Esophagus (tissue), 2 donors: ENCODE measurements at regions not wholly inside any gene's neighbourhood (a gene's known extent, or its start where the extent isn't known, plus 50 kb on each side); places are given as distances from the start of the nearest gene placed in this dataset.

Experiments used
- H3K27ac ChIP-seq, 2 donors: one replicate each; pipeline ENCODE4 v1.5.1; 2013; ENCODE audit warnings: low read depth in 2 of 2, mild to moderate bottlenecking in 2 of 2, inconsistent platforms in 1 of 2, low read length in 1 of 2, moderate library complexity in 1 of 2
- H3K27me3 ChIP-seq, 2 donors: one replicate each; pipeline ENCODE4 v1.6.1; 2013; ENCODE audit warnings: low read length in 2 of 2, control low read depth in 1 of 2, mild to moderate bottlenecking in 1 of 2; ENCODE audit not compliant: insufficient read depth in 2 of 2, control insufficient read depth in 1 of 2
- H3K36me3 ChIP-seq, 2 donors: one replicate each; pipeline ENCODE4 v1.6.1; 2013; ENCODE audit warnings: low read length in 1 of 2; ENCODE audit not compliant: control insufficient read depth in 2 of 2, insufficient read depth in 2 of 2
- H3K4me1 ChIP-seq, 2 donors: one replicate each; pipeline ENCODE4 v1.6.1; 2013; ENCODE audit warnings: low read length in 1 of 2; ENCODE audit not compliant: control insufficient read depth in 2 of 2, insufficient read depth in 2 of 2
- H3K4me3 ChIP-seq, 2 donors: one replicate each; pipeline ENCODE4 v1.5.1; 2013; ENCODE audit warnings: low read length in 2 of 2, mild to moderate bottlenecking in 2 of 2, low read depth in 1 of 2, moderate library complexity in 1 of 2
- H3K9me3 ChIP-seq, 2 donors: one replicate each; pipeline ENCODE4 v1.6.1; 2013; ENCODE audit warnings: mild to moderate bottlenecking in 2 of 2, low read depth in 1 of 2, low read length in 1 of 2, moderate library complexity in 1 of 2; ENCODE audit not compliant: control insufficient read depth in 2 of 2, insufficient read depth in 1 of 2
- WGBS, 2 donors: extraction: QIAGEN DNeasy Blood & Tissue Kit; methylation state at CpG; one replicate each; pipeline ENCODE4 v1.1.7; 2013; 5-methylcytosine and 5-hydroxymethylcytosine counted together
- donor health status: healthy with polysubstance abuse.
- donor health status: Bipolar disorder and iron deficiency.

DNA sequence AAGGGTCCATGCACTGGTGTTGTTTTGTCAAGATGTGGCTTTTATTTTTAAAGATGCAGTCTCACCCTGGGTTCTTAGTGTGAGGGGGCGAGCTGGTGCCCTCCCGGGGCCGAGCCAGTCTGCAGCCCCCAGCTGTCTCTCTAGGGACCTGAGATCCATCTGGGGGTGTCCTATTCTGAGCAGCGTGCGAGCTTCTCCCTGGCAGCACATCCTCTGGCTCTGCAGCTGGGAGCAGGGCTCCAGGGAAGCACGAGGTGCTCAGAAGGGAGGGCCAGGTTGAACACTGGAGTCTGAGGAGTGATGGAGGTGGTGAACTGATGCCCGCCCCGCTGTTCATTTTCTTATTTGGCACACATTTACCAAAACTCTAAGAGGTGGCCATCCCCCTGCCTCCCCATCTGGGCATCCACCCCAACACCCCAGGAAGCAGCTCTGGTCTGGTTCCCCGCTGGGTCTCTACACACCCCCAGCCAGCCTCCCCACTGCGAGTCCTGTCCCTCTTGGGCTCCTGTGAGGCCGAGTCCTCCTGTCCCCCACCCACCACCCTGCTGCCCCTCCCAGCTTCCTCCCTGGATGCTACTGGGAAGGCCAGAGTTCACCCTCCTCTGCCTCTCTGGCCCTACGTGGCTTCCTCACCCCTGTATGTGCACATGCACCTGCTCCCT is 956.4 kb downstream of the BRD1 start:
- Histone ChIP-seq H3K27ac (no peak overlapping the region), H3K4me1 (no peaks in the 10 kb centered on the region), H3K27me3 (no peaks in the 10 kb centered on the region), H3K9me3 (peaks cover 0 to 4% of the 10 kb centered on the region in 2 donors), H3K4me3 (no peak overlapping the region), H3K36me3 (no peaks in the 10 kb centered on the region)
- WGBS, 2 donors: 77 to 79% methylated on average over 12 of the region's 12 CpGs

DNA sequence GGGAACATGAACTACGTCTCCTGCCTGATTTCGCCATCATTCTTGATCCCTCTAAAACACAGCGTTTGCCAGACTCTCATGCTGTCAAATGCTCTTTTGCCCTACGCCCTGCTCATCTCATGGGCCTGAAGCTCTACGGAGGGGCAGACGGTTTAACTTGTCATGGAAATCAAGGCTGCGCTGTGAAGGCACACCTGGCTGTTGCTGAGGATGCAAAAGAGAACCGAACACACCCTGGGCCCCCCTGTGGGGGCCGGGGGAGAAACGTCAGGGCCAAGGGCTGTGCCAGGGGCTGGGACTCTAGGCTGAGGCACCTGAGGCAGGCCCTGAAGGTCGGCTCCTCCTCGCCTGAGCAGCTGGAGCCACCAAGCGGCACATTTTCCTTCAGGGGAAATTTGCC is 957.2 kb downstream of the BRD1 start:
- no peaks in the 10 kb centered on the region for H3K4me1 ChIP-seq
- no peaks in the 10 kb centered on the region for H3K27me3 ChIP-seq
- no peak overlapping the region for H3K4me3 ChIP-seq
- no peak overlapping the region for H3K27ac ChIP-seq
- peaks cover 0 to 4% of the 10 kb centered on the region in 2 donors for H3K9me3 ChIP-seq
- no peaks in the 10 kb centered on the region for H3K36me3 ChIP-seq
- WGBS, 2 donors: 78 to 80% methylated on average over 13 of the region's 13 CpGs

DNA sequence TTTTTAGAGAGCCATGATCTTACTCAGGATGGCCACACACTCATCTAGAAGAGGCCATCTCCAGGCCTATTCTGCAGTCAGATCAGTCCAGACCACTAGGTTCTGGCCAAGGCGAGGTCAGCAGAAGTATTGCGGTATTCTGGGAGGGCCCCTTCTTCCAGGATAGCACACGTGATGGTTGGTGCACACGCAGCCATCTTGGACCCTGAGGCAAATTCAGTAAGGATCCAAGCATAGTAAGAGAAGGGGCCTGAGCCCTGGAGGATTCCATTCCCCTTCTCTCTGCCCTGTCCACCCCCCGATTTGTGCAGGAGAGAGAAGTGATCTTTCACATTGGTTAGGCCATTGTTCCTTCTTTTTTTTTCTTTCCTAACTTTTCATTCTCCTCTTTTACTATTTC is 957.9 kb downstream of the BRD1 start:
- no peaks in the 10 kb centered on the region for H3K4me1 ChIP-seq
- H3K27me3 ChIP-seq: no peaks in the 10 kb centered on the region
- H3K9me3 ChIP-seq: peaks cover 0 to 4% of the 10 kb centered on the region in 2 donors
- 85 to 88% methylated on average over 5 of the region's 5 CpGs for WGBS, 2 donors
- no peak overlapping the region for H3K4me3 ChIP-seq
- no peaks in the 10 kb centered on the region for H3K36me3 ChIP-seq
- no peak overlapping the region for H3K27ac ChIP-seq

DNA sequence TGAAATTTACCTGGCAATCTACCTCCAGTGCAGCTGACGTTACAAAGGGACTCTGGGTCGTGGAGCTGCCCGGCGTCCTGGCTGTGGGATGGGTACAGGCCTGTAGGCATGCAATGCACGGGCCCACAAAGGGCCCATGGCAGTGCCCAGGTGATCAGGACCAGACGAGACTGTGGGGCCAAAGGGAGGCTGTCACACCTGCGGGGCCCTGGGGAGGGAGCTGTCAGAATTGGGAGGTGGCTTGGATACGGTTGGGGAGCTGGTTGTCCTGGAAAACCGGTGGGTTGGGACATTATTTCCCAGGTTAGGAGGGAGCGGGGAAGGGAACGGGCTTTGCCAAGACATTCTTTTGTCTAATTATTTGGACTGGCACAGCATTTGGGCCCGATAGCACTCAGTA is 958.5 kb downstream of the BRD1 start:
- Histone ChIP-seq H3K27me3 (no peaks in the 10 kb centered on the region), H3K36me3 (no peaks in the 10 kb centered on the region), H3K9me3 (peaks cover 0 to 4% of the 10 kb centered on the region in 2 donors), H3K4me3 (no peak overlapping the region), H3K27ac (no peak overlapping the region), H3K4me1 (no peaks in the 10 kb centered on the region)
- 64 to 73% methylated on average over 12 of the region's 12 CpGs for WGBS, 2 donors

DNA sequence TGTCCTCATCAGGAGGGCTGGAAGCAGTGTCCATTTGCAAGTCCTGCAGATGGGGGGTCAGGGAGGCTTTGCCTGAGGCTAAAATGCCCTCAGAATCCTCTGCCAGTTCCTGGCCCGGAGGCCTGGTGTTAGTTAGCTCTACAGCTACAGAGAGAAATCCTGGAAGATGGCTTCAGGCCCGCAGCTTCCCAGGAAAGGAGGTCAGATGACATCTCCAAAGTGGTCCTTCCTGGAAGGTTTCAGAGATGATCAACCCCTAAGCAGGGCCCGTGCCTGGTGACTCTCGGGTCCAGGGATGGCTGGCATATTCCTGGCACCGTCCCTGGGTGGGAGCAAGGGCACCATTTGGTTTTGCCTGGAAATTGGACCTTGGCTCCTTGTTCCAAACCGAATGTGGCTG is 959.1 kb downstream of the BRD1 start:
- Histone ChIP-seq H3K36me3 (no peaks in the 10 kb centered on the region), H3K4me3 (no peak overlapping the region), H3K27me3 (no peaks in the 10 kb centered on the region), H3K4me1 (no peaks in the 10 kb centered on the region), H3K9me3 (peaks cover 0 to 4% of the 10 kb centered on the region in 2 donors), H3K27ac (no peak overlapping the region)
- 55 to 66% methylated on average over 6 of the region's 6 CpGs for WGBS, 2 donors

DNA sequence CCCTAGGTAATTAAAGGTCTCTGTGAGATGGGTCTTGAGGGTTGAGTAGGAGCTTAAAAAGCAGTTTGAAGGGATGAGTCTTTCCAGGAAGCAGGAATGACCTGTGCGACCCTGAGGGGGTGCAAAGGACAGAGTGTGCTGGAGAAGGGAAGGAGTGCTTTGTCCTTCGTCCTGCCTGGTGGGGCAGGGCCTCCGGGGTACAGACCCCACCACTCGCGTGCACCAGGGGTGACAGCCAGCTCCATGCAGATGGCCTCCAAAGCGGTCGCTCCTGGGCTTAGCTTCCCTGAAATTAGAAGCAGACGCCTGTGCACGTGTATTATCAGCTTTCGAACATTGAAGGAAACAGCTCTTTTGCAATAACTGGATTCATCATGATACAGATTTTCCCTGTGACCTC is 959.8 kb downstream of the BRD1 start:
- H3K9me3 ChIP-seq: peaks cover 0 to 4% of the 10 kb centered on the region in 2 donors

DNA sequence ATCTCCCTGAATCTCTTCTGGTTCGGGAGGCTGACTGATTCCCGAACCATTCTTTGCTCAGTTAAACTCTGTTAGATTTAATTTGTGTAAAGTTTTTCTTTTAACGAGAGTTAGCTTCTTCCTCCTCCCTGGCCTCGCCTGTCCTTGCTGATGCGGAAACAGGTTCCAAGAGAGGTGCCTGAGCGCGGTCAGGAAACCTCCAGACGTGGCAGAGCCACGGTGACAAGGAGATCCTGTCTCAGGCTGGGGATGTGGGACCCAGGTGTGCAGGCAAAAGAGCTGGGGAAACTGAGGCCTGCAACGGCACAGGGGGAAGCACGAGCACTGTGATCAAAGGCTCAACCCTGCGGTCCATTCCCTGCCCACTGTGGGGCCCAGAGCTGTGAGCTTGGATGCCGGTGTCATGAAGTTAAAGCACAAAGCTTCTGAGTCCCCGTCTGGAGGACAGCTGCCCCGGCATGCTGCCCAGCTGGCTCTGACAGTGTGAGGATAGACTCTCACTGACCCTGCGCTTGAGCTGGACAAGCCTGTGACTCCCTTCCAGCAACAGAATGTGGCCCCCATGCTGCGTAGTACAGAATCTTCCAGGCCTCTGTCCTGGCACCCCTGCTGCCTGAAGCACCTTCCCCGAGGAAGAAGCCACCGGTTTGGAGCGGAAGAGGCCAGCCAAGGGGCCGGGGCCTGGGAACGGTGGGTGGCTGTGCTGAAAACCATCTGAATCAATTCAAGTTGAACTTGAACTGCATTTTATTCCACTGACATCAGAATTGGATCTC is 960.6 kb downstream of the BRD1 start:
- 70 to 73% methylated on average over 22 of the region's 22 CpGs for WGBS, 2 donors
- Histone ChIP-seq H3K4me3 (no peak overlapping the region), H3K9me3 (peaks cover 0 to 4% of the 10 kb centered on the region in 2 donors), H3K4me1 (no peaks in the 10 kb centered on the region), H3K27ac (no peak overlapping the region), H3K36me3 (no peaks in the 10 kb centered on the region), H3K27me3 (no peaks in the 10 kb centered on the region)

More for the DNA sequence above, 959.8 kb downstream of the BRD1 start:
- Histone ChIP-seq H3K4me3 (no peak overlapping the region), H3K36me3 (no peaks in the 10 kb centered on the region), H3K27ac (no peak overlapping the region), H3K4me1 (no peaks in the 10 kb centered on the region), H3K27me3 (no peaks in the 10 kb centered on the region)
- WGBS, 2 donors: 62 to 65% methylated on average over 10 of the region's 10 CpGs

DNA sequence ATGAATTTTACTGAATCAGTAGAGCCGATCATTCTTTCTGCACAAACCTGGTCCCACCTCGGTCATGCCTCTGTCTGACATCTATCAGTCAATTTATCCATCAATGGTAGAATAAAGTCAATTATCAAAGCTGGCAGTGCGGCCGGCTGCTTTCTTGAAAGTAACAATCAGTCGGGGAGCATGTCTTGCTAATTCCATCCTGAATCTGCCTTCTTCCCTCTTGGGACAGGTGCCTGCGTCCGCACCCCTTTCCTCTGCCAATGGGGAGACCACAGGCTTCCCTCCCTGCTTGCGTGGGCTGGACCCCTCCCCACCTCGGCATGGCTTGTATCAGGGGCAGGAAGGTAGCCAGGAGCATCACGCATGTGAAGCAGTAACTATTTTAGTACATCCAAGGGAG is 962.9 kb downstream of the BRD1 start:
- H3K4me1 ChIP-seq: no peaks in the 10 kb centered on the region
- H3K4me3 ChIP-seq: no peak overlapping the region
- no peak overlapping the region for H3K27ac ChIP-seq
- no peaks in the 10 kb centered on the region for H3K36me3 ChIP-seq
- no peaks in the 10 kb centered on the region for H3K27me3 ChIP-seq
- WGBS, 2 donors: 64 to 65% methylated on average over 10 of the region's 10 CpGs
- H3K9me3 ChIP-seq: no peaks in the 10 kb centered on the region

DNA sequence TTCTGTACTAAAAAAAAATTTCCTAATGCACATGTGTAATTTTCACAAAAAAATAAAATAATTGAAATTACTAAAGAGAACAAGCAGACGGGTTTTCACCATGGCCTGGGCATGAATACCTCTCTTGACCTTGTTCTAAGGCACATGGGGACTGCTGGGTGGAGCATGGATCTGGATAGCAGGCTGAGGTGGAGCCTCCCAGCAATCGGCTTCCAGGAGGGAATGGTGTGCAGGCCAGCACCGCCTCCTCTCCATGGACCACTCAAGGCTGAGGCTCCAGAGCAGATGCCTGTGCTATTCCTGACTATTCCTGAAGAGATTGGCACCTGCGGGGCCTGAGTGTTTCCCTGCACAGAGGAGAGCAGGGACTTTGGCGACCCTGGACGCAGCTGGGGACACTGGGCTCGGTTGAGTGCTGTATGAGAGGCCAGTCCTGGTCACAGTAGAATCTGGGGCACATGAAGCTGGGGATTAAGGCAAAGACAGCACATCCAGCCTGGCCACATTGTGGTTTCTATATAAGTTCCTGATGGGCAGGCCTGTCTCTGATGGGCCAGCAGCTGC is 963.6 kb downstream of the BRD1 start:
- H3K4me1 ChIP-seq: no peaks in the 10 kb centered on the region
- WGBS, 2 donors: 72 to 73% methylated on average over 7 of the region's 7 CpGs
- H3K27ac ChIP-seq: no peak overlapping the region
- no peak overlapping the region for H3K4me3 ChIP-seq
- no peaks in the 10 kb centered on the region for H3K36me3 ChIP-seq
- no peaks in the 10 kb centered on the region for H3K27me3 ChIP-seq
- H3K9me3 ChIP-seq: no peaks in the 10 kb centered on the region
